ENCODE measurements at regions not wholly inside any gene's neighbourhood (a gene's known extent, or its start where the extent isn't known, plus 50 kb on each side); places are given as distances from the start of the nearest gene placed in this dataset.

- H3K4me2 ChIP-seq (ENCODE audit: low read depth, low read length), result no peak overlapping the region
- H3F3A ChIP-seq (ENCODE audit: insufficient read depth, low read length), result no peaks in the 10 kb centered on the region
- H3K9me3 ChIP-seq (replicated peaks; ENCODE audit: insufficient read depth, low read length), result no peaks in the 10 kb centered on the region
- no peaks in the 10 kb centered on the region for H4K20me1 ChIP-seq (ENCODE audit: insufficient read depth, low read length)
- H3K4me1 ChIP-seq (ENCODE audit: low read length), result no peaks in the 10 kb centered on the region
- no peaks in the 10 kb centered on the region for H3K9me2 ChIP-seq (replicated peaks; ENCODE audit: insufficient read depth, low read length)
- no peaks in the 10 kb centered on the region for H3K79me2 ChIP-seq (ENCODE audit: low read length)
- no peaks in the 10 kb centered on the region for H3K27me3 ChIP-seq (replicated peaks; ENCODE audit: insufficient read depth, low read length)
- H2AFZ ChIP-seq (ENCODE audit: low read length), result no peak overlapping the region
- no peak overlapping the region for H3K4me3 ChIP-seq (ENCODE audit: low read length)
- H3K36me3 ChIP-seq (replicated peaks; ENCODE audit: insufficient read depth, low read length), result no peaks in the 10 kb centered on the region
- no peak for DNase-seq
- TF ChIP-seq CTCF (IDR thresholded peaks at IDR 0.05; ENCODE audit: low read length), result no peak
- no peak for TF ChIP-seq EZH2phosphoT487 (IDR thresholded peaks at IDR 0.05; ENCODE audit: low read length)
- TF ChIP-seq EZH2 (optimal IDR thresholded peaks at IDR 0.05; ENCODE audit: low read depth, low read length), result no peak
- H3K9ac ChIP-seq (ENCODE audit: low read length), result no peak overlapping the region
- no peak overlapping the region for H3K27ac ChIP-seq (ENCODE audit: low read length)
Measured at GRCh38 chr22:17313626-17314025, 55.6 kb upstream of the CECR2 start.

- H3K36me3 ChIP-seq (replicated peaks; ENCODE audit: insufficient read depth, low read length), result no peaks in the 10 kb centered on the region
- H3K9ac ChIP-seq (ENCODE audit: low read length), result no peak overlapping the region
- H3K9me3 ChIP-seq (replicated peaks; ENCODE audit: insufficient read depth, low read length), result no peaks in the 10 kb centered on the region
- no peak for DNase-seq
- no peak overlapping the region for H3K4me3 ChIP-seq (ENCODE audit: low read length)
- no peaks in the 10 kb centered on the region for H3K79me2 ChIP-seq (ENCODE audit: low read length)
- no peaks in the 10 kb centered on the region for H3K9me2 ChIP-seq (replicated peaks; ENCODE audit: insufficient read depth, low read length)
- no peaks in the 10 kb centered on the region for H4K20me1 ChIP-seq (ENCODE audit: insufficient read depth, low read length)
- H3K4me1 ChIP-seq (ENCODE audit: low read length), result peaks cover 12% of the 10 kb centered on the region
- H2AFZ ChIP-seq (ENCODE audit: low read length), result no peak overlapping the region
- TF ChIP-seq CTCF (IDR thresholded peaks at IDR 0.05; ENCODE audit: low read length) (no peak), EZH2phosphoT487 (IDR thresholded peaks at IDR 0.05; ENCODE audit: low read length) (no peak), EZH2 (optimal IDR thresholded peaks at IDR 0.05; ENCODE audit: low read depth, low read length) (no peak)
- H3K27me3 ChIP-seq (replicated peaks; ENCODE audit: insufficient read depth, low read length), result no peaks in the 10 kb centered on the region
- no peaks in the 10 kb centered on the region for H3F3A ChIP-seq (ENCODE audit: insufficient read depth, low read length)
- no peak overlapping the region for H3K4me2 ChIP-seq (ENCODE audit: low read depth, low read length)
- no peak overlapping the region for H3K27ac ChIP-seq (ENCODE audit: low read length)
Measured at GRCh38 chr22:17307566-17307965, 61.7 kb upstream of the CECR2 start.

- H3K79me2 ChIP-seq (ENCODE audit: low read length), result no peaks in the 10 kb centered on the region
- H3K9ac ChIP-seq (ENCODE audit: low read length), result no peak overlapping the region
- H3K27me3 ChIP-seq (replicated peaks; ENCODE audit: insufficient read depth, low read length), result no peaks in the 10 kb centered on the region
- no peak overlapping the region for H3K4me2 ChIP-seq (ENCODE audit: low read depth, low read length)
- H3K4me3 ChIP-seq (ENCODE audit: low read length), result no peak overlapping the region
- DNase-seq, result no peak
- no peaks in the 10 kb centered on the region for H3F3A ChIP-seq (ENCODE audit: insufficient read depth, low read length)
- no peaks in the 10 kb centered on the region for H3K36me3 ChIP-seq (replicated peaks; ENCODE audit: insufficient read depth, low read length)
- TF ChIP-seq CTCF (IDR thresholded peaks at IDR 0.05; ENCODE audit: low read length) (no peak), EZH2phosphoT487 (IDR thresholded peaks at IDR 0.05; ENCODE audit: low read length) (no peak), EZH2 (optimal IDR thresholded peaks at IDR 0.05; ENCODE audit: low read depth, low read length) (no peak)
- no peaks in the 10 kb centered on the region for H3K9me3 ChIP-seq (replicated peaks; ENCODE audit: insufficient read depth, low read length)
- H2AFZ ChIP-seq (ENCODE audit: low read length), result no peak overlapping the region
- H4K20me1 ChIP-seq (ENCODE audit: insufficient read depth, low read length), result no peaks in the 10 kb centered on the region
- H3K9me2 ChIP-seq (replicated peaks; ENCODE audit: insufficient read depth, low read length), result no peaks in the 10 kb centered on the region
- no peak overlapping the region for H3K27ac ChIP-seq (ENCODE audit: low read length)
- peaks cover 12% of the 10 kb centered on the region for H3K4me1 ChIP-seq (ENCODE audit: low read length)
Measured at GRCh38 chr22:17305076-17305475, 64.2 kb upstream of the CECR2 start.

Data from MM.1S (cell line).